ENCODE measurements at regions not wholly inside any gene's neighbourhood (a gene's known extent, or its start where the extent isn't known, plus 50 kb on each side); places are given as distances from the start of the nearest gene placed in this dataset.
A peak's percentile ranks its signal among the peaks of the same experiment; 100 is the strongest.

DNA sequence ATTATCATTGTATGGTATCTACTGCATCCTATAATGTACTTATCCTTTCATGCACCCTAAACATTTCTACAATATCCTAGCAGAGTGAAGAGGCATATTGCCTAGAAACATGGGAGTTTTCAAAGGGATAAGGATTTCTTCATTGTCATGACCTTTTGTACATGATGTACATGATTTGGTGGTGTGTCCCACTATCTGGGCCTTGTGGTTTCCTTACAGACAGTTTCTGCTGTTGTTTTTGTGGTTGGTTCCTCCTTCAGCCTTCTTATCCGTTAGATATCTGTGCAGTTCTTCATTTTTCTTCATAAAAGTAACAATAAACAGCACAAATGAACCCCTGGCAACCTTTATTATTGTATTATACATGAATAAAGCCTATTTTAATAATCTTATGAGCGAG is 70.4 kb upstream of the BACH1 start:
- no peak for DNase-seq

DNA sequence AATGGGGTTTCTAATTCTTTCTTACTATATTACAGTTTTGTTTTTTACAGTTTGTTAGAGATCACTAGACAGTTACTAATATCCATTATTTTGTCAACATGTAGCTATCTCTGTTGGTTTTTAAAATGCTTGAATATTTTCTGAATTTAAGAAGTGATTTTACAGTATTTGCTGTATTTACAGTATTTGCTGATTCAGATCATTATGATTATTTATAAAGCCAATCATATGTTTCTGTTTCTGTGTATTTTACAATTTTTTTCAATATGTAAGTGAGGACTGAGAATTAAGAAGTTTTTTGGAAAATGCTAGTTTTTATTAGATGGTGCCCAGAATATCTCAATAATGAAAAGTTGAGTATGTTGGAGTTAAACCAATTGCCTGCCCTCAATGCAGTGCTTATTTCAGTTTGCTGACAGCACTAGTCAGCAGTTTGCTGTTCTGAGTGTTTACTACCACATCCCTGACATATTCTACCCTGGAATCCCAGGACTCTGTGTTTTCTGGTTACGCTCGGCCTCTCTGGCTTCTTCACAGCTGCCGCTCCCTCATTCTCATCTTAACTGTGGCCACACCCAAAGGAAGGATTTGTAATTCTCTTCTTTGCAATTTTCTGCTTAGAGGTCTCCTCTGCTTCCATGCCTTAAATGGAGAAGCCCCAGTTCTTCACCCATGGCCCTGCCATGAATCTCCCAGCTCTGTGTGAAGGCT is 68.0 kb upstream of the BACH1 start:
- DNase-seq, result no peak

DNA sequence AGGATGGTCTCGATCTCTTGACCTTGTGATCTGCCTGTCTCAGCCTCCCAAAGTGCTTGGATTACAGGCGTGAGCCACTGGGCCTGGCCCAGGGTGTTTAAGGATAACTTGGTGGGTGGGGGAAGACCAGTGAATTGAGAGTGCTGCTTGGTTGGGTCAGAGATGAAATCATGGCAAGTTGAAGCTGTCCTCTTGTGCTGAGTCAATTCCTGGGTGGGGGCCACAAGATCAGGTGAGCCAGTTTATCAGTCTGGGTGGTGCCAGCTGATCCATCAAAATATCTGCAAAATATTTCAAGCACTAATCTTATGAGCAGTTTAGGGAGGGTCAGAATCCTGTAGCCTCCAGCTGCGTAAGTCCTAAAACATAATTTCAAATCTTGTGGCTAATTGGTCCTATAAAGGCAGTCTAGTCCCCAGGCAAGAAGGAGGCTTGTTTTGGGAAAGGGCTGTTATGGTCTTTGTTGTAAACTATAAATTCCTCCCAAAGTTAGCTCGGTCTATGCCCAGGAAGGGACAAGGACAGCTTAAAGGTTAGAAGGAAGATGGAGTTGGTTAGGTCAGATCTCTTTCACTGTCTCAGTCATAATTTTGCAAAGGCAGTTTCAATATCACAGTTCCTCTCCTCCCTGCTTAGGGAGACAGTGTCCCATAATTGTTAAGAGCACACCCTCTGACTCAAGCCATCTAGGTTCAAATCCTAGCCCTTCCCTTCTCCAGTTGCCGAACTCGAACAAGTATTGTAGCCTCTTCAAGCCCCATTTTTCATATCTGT is 66.8 kb upstream of the BACH1 start:
- no peak for DNase-seq

DNA sequence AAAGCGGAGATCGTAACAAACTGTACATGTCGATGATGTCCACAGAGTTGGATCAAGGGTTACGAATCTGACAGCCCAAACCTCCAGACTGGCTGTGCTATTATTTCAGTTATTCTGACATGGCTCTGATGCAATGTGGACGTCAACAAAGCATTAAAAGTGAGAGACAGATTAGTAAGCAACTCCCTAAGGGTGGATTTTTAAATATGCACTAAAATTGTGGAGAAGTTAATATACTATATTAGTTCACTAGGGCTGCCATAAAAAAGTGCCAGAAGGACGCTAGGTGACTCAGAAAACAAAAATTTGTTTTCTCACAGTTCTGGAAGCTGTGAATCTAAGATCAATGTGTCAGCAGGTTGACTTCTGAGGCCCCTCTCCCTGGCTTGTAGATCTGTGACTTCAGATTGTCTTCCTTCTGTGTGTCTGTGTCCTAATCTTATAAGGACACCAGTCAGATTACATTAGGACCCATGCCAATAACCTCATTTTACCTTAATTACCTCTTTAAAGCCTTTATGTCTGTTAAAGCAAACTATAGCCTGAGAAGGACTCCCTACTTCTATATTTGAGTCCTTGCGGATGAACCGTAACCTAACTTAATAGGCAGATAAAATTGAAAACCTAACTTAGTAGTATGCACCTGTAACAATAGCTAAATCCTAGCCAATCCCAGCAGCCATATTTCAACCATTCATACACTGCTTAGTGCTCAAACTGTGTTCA is 66.0 kb upstream of the BACH1 start:
- peak; percentile 14 for DNase-seq

DNA sequence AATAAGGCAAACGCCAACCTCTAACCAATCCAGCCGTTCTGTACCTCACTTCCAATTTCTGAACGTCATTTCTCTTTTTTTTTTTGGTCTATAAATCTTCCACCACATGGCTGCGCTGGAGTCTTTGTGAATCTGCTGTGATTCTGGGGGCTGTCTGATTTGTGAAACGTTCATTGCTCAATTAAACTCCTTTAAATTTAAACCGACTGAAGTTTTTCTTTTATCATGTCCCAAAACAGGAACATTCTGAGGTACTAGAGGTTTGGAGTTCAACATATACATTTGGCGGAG is 65.5 kb upstream of the BACH1 start:
- DNase-seq, result no peak

DNA sequence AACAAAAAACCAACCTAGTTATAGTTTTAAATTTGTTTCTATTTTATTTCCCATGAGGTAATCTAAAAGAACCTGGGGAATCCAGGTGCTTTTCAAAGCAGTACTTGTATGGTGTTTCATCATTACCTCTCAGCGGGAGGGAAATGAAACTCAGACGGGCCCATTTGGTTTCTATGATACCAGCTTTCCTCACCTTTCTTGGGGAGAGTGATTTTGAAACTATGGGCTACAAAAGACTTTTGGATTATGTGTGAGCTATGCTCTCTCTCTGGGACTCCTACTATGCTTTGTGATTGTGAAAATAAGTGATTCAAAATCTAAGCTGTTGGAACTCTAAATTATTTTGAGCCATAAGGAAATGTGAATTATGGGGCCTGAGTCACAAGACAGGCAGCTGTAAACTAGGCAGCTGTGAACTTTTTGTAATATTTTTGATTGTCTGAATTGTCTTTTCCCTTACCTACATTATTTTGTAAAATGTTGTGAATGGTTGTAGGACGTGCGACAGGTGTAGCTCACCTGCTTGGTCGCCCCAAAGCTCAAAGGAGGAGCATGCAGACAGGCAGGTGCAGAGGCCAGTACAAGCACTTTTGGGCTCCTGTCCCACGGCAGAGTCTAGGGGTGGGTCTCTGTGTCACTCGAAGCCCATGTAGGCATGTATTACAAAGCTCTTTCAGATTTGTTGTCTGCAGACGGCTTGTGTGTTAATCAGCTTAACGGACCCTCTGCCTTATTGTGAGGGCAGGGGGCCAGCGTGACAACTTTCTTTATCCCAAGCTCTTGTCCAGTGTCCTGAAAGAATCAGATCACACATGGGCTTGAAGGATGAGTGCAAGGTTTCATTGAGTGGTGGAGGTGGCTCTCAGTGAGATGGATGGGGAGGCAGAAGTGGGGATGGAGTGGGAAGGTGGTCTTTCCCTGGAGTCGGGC is 64.8 kb upstream of the BACH1 start:
- no peak for DNase-seq

DNA sequence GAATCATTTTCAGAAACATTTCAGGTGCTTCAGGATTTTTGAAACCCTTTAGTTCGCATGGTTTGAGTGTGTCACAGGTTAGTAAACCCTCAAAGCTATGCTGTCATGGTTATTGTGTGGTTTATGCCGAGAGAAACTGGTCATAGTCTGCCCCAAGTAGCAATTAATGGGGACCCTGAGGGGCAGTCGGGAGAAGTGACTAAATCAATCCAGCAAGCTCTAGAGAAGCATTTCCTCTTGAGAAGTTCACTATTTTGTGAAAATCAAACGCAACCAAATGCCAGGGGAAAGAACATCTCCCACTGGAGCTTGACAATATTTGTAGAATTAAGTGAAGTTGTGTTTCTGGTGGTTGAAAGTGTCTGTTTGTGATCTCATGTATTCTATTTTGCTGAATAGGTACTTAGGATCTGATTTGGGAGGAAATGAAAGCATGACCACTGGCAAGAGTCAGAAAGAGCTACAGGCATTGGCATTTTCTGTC is 63.0 kb upstream of the BACH1 start:
- no peak for DNase-seq

DNA sequence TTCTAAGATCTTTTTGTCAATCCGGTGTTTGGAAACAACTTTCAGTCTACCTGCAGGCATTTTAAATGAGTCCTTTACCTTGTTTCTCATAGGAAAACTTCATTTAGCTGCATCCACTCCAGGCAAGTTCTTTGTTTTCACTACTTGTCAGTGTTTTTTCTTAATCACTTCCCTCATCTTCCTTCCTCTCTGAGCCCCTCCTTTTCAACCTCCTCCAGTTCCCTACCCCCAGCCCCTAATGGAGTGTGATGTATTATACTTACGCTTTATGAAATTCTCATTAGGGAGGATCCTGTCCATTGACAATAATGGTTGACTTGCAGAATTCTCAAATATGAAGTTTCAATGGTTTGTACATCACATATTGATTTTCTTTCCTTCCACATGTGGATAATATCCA is 62.5 kb upstream of the BACH1 start:
- no peak for DNase-seq

DNA sequence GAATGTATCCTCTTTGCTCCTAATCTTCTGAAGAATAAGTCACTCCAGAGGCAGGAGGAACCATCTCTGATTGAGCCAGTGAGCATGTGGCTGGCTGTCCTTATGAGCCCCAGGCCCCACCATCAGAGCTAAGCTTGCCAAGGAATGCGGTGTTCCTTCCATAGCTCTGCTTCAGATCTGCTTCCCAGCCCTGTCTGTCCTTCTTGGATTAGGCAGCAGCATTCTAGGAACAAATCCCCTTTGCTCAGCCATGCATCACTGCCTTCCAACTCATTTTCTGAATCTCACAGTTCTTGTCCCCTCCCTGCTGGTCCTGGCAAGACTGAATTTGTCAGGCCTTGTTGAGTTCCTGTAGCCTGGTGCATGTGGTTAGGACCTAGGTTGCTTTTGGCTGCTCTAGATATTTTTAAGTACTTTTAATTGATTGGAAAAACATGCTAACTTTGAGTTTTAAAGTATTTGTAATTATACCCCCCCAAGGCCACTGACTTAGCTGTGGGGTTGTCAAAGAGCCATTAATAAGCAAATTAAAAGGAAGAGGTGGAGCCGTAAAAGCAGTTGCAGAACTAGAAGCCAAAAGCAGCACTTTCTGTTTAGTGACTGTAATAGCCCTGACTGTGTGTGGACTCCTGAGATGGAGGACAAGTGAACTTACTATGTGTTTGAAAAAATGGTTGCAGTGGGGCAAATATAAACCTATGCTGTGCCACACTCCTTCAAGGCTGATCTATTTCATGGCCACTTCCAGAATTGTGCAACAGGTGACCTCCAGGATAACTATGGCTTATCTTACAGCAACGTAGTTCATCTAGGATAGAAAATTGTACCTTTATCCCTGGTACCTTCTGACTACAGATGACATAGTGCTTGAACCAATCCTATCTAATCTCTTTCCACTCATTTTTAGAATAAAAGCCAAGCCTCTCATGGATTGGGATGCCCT is 61.3 kb upstream of the BACH1 start:
- no peak for DNase-seq

DNA sequence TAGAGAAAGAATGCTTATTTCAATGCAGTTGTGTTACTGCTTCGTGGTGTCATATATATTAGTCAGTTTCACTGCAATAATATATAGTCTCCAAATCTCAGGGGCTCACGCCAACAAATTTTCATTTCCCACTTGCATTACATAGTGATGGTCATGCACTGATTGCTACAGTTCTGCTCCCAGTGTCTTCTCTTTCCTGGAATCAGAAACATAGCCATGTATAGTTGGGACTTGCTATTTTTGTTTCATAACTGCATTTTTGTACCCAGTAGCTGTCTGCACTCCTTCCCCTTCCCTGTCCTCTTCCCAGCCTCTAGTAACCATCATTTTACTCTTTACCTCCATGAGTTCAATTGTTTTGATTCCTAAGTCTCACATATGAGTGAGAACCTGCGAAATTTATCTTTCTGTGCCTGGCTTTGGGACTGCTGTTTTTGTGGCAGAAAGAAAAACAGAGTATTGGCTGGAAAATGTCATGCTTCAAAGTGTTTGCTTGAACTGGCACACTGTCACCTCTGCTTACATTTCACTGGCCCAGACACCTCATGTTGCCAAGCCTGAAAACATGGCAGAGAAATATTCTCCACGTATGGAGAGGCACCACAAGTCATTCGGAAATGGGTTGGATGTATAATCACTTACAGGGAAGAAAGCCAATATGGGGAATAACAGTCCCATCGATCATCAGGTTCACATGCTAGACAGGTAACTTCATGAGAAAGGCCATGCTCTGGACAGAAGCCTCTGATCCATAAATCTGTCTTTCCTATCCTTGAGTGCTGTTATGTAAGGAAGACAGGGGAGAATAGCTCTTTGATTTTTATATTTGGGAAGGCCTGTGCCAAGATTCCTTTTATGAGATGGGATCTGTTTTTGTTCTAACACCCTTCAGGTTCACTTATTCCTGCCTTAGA is 60.4 kb upstream of the BACH1 start:
- no peak for DNase-seq

DNA sequence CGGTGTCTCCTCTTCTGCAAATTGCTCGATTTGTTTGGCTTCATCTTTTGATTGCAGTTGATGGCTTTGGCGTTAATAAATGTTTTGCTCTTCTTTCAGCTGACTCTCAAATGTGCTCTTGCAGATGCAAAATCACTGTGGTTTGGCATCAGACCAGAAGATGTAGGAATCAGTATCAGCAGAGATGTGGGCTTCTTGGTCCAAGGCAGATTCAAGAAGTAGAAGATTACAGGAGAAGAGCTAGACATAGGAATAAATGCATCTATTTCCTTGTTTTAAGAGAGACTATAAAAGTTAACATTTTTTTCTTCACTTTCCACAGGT is 59.8 kb upstream of the BACH1 start:
- DNase-seq, result no peak

DNA sequence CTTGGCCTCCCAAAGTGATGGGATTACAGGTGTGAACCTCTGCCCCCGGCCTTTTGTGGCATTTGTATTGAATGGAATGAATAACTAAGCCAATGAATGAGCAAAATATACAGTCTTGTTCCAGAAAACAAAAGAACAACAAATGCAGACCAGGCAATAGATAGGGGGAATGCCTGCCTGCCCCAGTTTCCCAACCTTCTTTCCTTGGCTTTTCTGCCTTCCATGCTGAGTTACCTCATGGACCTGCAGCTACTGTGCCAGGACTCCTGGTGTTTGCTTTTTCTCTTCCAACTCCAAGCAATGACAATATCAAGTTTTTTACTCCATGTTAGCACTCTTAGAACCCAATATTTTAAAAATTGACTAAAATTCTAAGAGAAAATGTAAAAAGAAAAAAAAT is 58.6 kb upstream of the BACH1 start:
- no peak for DNase-seq

DNA sequence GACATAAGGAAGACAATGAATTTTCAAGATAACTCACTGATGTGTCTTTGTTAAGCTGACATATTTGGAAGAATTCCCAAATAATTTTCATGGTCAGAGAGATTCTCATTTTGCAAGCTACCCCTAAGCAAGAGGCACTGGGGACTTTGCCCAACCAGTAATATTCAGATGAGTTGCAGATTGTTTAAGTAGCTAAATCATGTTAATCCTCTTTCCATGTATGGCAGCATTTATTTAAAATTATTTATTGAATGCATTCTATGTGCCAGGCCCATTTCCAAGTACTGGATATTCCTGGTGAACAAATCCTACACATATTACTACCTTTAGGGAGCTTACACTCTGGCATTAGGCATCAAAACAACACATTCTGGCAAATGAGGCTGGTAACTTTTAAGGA is 56.5 kb upstream of the BACH1 start:
- DNase-seq, result no peak

DNA sequence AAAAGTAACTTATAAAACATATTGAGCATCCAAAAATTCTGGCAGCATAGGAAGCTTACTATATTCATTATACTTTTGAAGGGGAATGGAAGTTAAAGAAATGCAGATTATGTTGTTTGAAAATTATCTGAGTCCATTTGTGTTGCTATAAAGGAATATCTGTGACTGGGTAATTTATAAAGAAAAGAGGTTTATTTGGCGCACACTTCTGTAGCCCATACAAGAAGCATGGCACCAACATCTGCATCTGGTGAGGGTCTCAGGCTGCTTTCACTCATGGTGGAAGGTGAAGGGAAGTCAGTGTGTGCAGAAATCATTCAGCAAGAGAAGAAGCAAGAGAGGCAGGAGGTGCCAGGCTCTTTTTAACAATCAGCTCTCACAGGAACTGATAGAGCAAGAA is 55.5 kb upstream of the BACH1 start:
- no peak for DNase-seq

DNA sequence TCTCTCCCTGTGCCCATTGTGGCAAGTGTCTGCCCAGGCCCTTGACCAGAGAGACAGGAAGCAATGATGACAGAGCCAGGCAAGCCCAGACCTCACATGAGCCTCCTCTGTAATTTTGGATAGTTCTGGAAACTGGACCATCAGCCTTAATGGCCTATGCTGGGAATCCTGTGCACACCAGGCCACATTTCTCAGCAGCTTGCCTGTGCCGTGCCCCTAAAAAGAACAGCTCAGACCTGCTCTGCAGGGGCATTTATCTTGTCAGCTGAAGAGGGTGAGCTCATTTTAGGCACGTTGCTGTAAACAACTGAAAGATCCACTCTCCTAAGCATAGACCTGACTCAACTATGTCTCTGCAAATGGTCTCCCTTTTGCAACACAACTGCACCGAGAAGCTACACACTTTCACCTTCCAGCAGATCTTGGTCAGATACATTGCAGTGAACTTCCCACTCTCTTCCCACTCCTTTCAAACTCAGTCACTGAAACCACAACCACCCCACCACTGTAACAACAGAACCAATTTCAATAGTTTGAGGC is 53.5 kb upstream of the BACH1 start:
- DNase-seq, result no peak

DNA sequence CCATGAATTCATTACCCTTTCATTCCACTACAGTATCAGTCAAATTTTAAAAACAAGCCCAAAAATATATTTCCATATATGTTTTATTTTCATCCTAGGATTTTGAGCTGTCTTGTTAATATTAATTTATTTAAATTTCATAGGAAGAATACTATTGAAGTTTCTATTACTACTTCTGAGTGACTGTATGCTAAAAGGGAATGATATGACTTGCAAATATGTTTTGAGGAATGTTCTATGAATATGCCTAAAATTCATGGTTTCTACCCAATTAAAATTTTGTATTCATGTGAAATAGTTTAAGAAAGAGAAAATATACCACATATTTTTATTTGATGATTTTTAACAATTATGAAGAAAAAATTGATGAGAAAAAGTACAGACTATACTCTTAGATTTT is 52.9 kb upstream of the BACH1 start:
- DNase-seq, result no peak

DNA sequence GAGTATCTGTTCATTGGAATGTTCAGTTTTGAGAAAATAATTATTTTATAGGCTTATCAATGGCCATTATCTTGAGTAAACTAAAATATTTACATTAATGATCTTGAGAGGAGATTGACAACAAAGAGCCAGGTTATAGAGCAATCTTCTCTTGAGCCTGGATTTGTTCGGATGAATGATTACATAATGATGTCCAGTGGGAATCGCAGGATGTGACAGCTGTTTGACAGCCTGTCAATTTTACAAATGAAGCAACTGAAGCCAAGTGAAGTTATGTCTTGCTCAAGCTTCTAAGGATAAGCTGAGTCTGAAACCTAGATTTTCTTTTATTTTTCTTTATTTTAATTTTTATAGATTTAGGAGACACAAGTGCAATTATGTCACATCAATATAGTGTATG is 52.1 kb upstream of the BACH1 start:
- DNase-seq, result no peak

DNA sequence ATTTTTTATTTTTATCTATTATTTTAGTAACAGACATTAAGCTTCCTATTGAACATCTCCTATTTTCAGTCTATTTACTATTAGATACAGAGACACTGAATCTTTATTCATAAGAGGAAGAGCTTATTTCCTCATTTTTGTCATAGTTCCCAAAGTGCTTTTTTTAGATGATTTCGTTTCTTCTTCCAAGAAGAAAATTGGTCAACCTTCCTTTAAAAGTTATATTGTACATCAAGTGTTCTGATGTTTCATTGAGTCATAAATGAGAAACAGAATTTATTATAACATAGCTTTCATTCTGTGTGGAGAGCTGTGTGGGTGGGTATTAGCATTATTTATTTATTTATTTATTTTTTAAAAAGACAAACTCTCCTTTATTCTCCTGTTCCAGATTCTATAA is 50.6 kb upstream of the BACH1 start:
- DNase-seq, result no peak
